HCT116 (cell line): ENCODE measurements at regions not wholly inside any gene's neighbourhood (a gene's known extent, or its start where the extent isn't known, plus 50 kb on each side); places are given as distances from the start of the nearest gene placed in this dataset.
A peak's percentile ranks its signal among the peaks of the same experiment; 100 is the strongest.

Experiments used
- CBX3 ChIP-seq: IDR thresholded peaks from 2 replicates; pipeline ENCODE4 v1.6.1; 2012; ENCODE audit warnings: low read depth
- CEBPB ChIP-seq: IDR thresholded peaks from 2 replicates; pipeline ENCODE4 v1.6.1; 2012; ENCODE audit warnings: low read depth
- ELF1 ChIP-seq: IDR thresholded peaks from 2 replicates; pipeline ENCODE4 v1.6.1; 2012; ENCODE audit warnings: low read depth, borderline replicate concordance
- EZH2 ChIP-seq: fragments of 200-600 bp; sonication (generic); IDR thresholded peaks from 2 replicates; pipeline ENCODE4 v1.6.1; 2017; ENCODE audit warnings: antibody characterized with exemption, mixed run types
- EZH2phosphoT487 ChIP-seq: fragments of 200-600 bp; IDR thresholded peaks from 2 replicates; pipeline ENCODE4 v1.6.1; 2018; ENCODE audit warnings: antibody characterized with exemption, borderline replicate concordance
- POLR2A ChIP-seq: IDR thresholded peaks from 2 replicates; pipeline ENCODE4 v1.7.0; 2011; ENCODE audit warnings: borderline replicate concordance; ENCODE audit not compliant: insufficient read depth, insufficient read length; ENCODE audit errors: extremely low read depth
- ZFX ChIP-seq: fragments of 450-650 bp; IDR thresholded peaks from 2 replicates; pipeline ENCODE4 v1.6.1; 2017
- ZNF274 ChIP-seq: fragments of 200-500 bp; sonication (Bioruptor generic); IDR thresholded peaks from 2 replicates; pipeline ENCODE4 v1.6.1; 2014; ENCODE audit warnings: mild to moderate bottlenecking, low read depth, low read length, inconsistent platforms
- TF ChIP-seq, protein P1 (sequence below), 3 experiments: fragments of 200-600 bp in 1 of 3; sonication (generic) in 1 of 3; IDR thresholded peaks in 2 of 3; conservative IDR thresholded peaks in 1 of 3; 2 replicates each; pipeline ENCODE4 v1.5.1; 2012 to 2017; ENCODE audit warnings: low read depth in 2 of 3, low read length in 2 of 3, antibody characterized with exemption in 1 of 3, borderline replicate concordance in 1 of 3, control low read depth in 1 of 3, mild to moderate bottlenecking in 1 of 3, mixed read lengths in 1 of 3, mixed run types in 1 of 3, moderate library complexity in 1 of 3; ENCODE audit not compliant: insufficient read depth in 1 of 3
- TF ChIP-seq, protein P2 (sequence below): IDR thresholded peaks from 2 replicates; pipeline ENCODE4 v1.6.1; 2012

DNA sequence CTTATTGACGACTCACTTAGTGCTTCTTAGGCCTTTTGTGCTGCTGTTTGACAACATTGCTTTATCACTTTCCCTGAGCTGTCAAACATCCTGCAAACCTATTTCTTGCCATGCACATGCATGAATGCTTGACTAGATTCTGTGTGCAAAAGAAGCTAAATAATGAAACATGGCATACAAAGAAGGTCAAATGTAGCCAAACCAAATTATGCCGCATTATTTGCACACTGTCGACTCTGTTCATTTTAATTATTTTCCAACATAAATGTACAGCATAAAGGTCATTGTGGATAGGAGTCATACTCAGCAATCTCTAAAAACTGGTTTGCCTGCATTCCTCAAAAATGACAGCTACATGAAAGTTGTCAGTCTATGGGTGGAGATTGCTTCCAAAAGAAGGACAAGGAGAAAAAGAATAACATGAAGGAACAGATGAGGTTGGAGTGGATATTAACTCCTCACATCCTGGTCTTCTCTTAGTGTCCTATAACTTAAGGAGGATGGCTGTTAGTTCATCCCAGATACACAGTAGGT is 123.1 kb upstream of the STXBP5 start:
- TF ChIP-seq CEBPB, result no peak
- TF ChIP-seq, protein P1, sequence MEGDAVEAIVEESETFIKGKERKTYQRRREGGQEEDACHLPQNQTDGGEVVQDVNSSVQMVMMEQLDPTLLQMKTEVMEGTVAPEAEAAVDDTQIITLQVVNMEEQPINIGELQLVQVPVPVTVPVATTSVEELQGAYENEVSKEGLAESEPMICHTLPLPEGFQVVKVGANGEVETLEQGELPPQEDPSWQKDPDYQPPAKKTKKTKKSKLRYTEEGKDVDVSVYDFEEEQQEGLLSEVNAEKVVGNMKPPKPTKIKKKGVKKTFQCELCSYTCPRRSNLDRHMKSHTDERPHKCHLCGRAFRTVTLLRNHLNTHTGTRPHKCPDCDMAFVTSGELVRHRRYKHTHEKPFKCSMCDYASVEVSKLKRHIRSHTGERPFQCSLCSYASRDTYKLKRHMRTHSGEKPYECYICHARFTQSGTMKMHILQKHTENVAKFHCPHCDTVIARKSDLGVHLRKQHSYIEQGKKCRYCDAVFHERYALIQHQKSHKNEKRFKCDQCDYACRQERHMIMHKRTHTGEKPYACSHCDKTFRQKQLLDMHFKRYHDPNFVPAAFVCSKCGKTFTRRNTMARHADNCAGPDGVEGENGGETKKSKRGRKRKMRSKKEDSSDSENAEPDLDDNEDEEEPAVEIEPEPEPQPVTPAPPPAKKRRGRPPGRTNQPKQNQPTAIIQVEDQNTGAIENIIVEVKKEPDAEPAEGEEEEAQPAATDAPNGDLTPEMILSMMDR (IDR thresholded peaks at IDR 0.05 in 2 of 3, conservative IDR thresholded peaks at IDR 0.05 in 1 of 3; ENCODE audit: borderline replicate concordance in 1 of 3, insufficient read depth in 1 of 3, low read depth in 2 of 3, low read length in 2 of 3), result no peak
- no peak for TF ChIP-seq ELF1
- TF ChIP-seq ZFX, result no peak
- no peak for TF ChIP-seq EZH2
- peak; percentile 60; the same call in 1 of the 2 replicates for TF ChIP-seq CBX3
- TF ChIP-seq POLR2A, result no peak
- TF ChIP-seq ZNF274, result no peak
- no peak for TF ChIP-seq EZH2phosphoT487
- TF ChIP-seq, protein P2, sequence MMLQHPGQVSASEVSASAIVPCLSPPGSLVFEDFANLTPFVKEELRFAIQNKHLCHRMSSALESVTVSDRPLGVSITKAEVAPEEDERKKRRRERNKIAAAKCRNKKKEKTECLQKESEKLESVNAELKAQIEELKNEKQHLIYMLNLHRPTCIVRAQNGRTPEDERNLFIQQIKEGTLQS, result no peak
